ENCODE measurements at regions not wholly inside any gene's neighbourhood (a gene's known extent, or its start where the extent isn't known, plus 50 kb on each side); places are given as distances from the start of the nearest gene placed in this dataset.
A peak's percentile ranks its signal among the peaks of the same experiment; 100 is the strongest.

DNA sequence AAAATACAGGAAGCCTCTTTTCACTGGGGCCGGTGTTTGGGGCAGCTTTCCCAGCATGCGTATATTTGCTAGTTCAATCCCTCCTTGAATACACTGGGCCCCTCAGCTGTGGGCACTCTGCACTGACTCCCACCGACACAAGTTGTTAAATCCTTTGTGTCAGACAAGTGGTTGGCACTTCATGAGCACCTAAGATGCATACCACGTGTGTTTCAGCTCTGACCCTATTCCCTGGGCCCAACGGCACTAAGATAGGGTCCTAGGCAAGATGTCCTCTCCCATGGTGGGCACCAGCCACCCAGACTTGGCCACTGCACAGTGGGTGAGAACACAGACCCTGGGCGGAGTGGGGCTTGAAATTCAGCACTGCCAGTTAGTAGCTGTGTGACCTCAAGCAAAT lies 173.8 kb downstream of the BCL11B start:
- no peak for DNase-seq

DNA sequence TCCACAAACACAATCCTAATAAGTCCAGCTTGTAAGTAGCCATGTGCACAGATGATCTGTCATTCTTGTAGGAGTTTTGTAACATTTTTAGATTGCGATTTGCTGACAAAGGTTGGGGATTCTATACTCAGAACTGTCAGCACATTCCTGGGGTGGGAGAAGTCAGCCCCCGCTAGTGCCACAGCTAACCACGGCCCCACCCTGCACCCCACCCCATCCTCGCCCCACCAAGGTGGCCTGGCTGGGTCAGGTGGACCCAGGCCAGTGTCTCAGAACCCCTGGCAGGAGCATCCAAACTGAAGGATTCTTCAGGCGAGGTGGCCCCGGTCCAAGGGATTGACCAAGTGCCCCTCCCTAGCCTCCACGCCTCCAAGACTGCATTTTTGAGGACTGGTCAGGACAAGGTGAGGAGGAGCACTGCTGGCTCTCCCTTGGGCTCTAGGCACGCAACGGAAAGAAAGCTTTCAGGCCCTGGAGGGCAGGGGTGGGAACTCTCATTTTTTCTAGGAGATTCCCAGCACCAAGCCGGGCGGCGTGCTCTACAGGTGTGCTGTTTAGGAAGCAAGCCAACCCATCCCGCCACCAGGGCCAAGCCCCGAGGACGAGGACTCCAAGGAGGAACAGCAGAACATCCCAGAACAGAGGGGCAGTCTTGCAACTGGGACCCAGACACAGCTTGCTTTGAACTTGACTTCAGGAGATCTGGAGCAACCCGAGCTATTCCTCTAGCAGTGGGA lies 172.8 kb downstream of the BCL11B start:
- DNase-seq: no peak

- DNase-seq: no peak
Measured at GRCh38 chr14:99100497-99101270, 171.3 kb downstream of the BCL11B start.

- DNase-seq: no peak
Measured at GRCh38 chr14:99101855-99102461, 170.0 kb downstream of the BCL11B start.

DNA sequence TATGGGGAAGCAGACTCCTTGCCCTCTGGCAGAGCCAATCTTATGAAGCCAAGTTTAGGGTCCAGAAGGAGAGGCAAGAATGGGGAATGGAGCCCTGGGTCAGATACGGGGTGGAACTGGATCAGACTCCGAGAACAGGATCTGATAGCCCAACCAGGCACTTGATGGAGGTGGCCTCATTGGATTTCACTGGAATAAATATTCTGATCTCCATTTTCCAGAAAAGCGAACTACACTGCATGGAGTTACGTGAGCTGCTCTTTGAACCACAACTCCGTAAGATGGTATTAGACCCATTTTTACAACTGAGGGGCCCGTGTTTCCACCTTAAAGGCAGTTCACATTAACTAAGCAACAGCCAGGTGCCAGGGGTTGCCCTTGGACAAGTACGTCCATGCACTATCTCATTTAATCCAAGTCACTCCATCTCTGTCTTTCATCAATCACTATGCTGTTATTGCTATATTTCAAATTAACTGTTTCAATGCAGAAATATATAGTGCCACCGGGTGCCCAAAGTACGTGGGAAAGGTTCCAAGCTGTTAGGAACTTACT lies 155.2 kb downstream of the BCL11B start:
- no peak for DNase-seq

- DNase-seq: no peak
Measured at GRCh38 chr14:99117671-99118045, 154.3 kb downstream of the BCL11B start.

GRCh38 chr14:99118046-99118721 lies 153.8 kb downstream of the BCL11B start:
- peak; percentile 3 for DNase-seq

- DNase-seq: no peak
Measured at GRCh38 chr14:99118946-99119345, 153.1 kb downstream of the BCL11B start.

All from fibroblast of upper back skin (primary cell).